GM21526 (cell line): ENCODE measurements at regions not wholly inside any gene's neighbourhood (a gene's known extent, or its start where the extent isn't known, plus 50 kb on each side); places are given as distances from the start of the nearest gene placed in this dataset.

Source experiments
- ATAC-seq: cut with Tn5 transposase; IDR thresholded peaks from one replicate; pipeline ENCODE4 v1.9.1; 2021; ENCODE audit warnings: moderate library complexity; ENCODE audit not compliant: unreplicated experiment, low FRiP score

DNA sequence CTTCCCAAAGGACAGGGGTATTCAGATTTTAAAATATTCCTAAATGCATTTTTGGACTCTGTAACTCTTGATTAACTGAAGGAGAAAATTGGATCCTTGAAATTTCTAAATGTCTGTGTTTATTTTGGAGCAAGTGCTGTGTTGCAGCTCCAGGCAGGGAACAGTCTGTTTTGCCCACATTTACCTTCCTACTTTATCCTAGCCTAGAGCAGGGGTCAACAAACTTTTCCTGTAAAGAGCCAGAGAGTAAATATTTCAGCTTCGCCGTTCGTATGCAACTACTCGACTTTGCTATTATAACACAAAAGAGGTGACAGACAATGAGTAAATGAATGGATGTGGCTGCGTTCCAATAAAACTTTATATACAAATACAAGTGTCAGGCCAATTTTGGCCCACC lies 402.2 kb downstream of the GPATCH2 start:
- no peak for ATAC-seq

DNA sequence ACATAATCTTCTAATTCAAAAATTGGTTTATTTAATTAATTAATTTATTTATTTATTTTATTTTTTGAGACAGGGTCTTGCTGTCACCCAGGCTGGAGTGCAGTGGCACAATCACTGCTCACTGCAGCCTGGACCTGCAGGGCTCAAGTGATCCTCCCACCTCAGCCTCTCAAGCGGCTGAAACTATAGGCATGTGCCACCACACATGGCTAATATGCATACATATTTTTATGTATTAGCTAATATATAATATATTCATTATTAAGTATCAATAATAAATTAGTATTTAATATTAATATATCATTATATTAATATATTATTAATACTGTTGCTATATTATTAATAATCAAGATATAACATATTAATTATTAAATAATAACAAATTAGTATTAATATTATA lies 406.7 kb downstream of the GPATCH2 start:
- no peak for ATAC-seq

DNA sequence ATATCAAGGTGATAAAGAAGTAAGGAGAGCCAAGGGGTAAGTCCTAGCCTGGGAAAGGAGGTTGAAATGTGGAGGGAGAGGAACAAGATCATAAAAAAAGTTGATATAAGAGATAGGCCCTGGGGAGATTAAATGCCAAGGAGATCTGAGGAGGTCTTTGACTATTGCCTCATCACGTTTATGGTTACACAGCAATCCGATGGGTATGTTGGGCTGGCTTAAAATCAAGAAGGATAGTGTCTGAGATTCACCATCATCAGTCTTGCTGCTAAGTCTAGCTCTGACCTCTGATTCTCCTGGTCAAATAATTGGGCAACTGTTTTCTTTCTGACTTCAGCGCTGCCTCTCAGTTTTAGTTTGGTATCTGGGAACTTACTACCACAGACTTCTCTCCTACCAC lies 416.3 kb downstream of the GPATCH2 start:
- ATAC-seq = no peak

DNA sequence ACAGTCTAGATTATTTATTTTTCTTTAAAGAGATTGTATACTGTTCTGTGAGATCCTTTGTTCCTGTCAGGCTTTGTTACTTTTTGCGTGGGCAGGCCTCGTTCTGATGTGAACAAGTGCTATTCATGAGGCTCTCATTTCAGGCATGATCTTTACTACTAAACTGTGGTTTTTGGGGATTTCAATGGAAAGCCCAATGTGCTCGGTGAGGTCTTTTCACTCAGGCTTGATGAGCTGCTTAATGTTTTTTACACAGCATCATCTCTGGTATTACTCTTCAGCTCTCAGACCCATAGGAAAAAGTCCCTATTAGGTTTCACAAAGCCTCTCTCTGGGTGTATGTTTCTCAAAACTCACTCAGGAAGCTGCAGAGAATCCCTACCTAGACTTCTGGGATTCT lies 419.4 kb downstream of the GPATCH2 start:
- no peak for ATAC-seq

DNA sequence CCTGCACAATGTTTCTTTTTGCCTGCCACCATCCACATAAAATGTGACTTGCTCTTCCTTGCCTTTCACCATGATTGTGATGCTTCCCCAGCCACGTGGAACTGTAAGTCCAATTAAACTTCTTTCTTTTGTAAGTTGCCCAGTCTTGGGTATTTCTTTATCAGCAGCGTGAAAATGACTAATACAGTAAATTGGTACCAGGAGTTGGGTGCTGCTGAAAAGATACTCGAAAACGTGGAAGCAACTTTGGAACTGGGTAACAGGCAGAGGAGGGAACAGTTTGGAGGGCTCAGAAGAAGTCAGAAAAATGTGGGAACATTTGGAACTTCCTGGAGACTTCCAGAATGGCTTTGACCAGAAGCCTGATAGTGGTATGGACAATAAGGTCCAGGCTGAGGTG lies 425.3 kb downstream of the GPATCH2 start:
- no peak for ATAC-seq

DNA sequence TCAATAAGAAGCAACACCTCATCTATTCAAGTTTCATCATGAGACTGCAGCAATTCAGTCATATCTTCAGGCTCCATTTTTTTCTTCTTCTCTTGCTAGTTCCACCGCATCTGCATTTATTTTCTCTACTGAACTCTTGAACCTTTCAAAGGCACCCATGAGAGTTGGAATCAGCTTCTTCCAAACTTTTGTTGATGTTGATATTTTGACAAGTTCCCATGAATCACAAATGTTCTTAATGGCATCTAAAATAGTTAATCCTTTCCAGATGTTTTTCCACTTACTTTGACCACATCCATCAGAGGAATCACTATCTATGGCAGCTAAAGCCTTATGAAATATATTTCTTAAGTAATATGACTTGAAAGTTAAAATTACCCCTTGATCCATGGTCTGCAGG lies 434.3 kb downstream of the GPATCH2 start:
- no peak for ATAC-seq

DNA sequence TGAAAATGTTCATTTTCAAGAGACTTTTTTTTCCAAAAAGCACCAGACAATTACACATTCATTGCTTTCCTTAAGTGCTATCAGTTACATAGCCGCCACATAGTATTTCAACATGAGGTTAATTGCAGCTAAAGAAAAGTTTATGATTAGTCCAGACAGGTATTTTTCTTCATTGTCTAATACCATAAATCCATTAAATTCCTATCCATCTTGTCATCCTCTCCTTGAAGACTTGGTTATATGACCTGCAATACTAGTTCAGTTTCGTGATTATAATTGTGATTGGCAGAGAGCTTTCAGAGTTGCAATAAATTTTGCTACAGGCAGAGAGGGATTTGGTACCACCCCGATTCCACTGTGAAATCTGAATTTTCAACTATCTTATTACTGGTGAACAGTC lies 437.7 kb downstream of the GPATCH2 start:
- no peak for ATAC-seq

DNA sequence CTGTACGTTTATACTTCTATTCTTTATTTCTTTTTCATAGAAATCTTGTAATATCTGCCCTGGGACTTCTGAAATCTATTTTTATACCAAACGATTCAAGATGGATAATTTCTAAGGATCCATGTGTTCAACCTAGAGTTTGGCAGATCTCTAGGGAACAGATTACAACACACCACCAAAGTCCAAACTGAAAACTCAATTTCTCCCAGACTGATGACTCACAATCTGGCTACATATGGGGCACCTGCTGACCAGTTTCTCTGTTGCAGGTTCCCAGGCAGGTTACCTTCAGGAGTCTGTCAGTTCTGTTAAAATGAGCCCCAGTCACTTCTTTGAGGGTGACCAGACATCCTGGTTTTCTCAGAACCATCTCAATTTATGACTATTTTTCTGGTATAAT lies 439.4 kb downstream of the GPATCH2 start:
- ATAC-seq = no peak

DNA sequence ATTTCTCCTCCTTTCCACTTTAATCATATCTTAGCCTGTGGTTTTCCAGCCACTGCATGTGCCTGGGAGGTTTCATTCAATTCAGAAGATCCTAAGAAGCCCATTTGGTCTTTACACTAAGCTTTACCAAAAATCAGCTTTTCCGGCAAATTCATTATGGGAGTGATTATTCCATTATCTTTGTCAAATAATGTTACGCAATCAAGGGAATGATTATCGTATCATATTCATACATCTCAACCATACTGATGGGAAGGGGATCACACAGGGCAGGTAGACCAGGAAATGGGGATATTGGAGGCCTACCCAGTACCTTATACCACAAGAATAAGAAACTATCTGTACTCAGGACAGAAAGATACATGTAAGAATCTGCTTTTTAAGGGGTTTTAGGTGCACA lies 440.5 kb downstream of the GPATCH2 start:
- no peak for ATAC-seq

DNA sequence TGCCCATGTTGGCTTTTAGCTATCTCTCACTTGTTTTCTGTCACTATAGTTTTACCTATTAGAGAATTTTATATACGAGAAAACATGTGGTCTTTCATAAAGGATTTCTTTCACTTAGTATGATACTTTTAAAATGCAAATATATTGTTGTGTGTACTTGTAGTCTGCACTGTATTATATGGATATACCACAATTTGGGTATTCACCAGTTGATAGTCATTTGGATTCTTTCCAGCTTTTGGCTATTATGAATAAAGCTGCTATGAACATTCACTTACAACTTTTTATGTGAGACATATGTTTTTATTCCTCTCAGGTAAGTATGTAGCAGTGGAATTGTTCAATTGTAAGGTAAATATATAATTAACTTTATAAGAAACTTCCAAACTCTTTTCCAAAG lies 441.5 kb downstream of the GPATCH2 start:
- ATAC-seq = no peak

DNA sequence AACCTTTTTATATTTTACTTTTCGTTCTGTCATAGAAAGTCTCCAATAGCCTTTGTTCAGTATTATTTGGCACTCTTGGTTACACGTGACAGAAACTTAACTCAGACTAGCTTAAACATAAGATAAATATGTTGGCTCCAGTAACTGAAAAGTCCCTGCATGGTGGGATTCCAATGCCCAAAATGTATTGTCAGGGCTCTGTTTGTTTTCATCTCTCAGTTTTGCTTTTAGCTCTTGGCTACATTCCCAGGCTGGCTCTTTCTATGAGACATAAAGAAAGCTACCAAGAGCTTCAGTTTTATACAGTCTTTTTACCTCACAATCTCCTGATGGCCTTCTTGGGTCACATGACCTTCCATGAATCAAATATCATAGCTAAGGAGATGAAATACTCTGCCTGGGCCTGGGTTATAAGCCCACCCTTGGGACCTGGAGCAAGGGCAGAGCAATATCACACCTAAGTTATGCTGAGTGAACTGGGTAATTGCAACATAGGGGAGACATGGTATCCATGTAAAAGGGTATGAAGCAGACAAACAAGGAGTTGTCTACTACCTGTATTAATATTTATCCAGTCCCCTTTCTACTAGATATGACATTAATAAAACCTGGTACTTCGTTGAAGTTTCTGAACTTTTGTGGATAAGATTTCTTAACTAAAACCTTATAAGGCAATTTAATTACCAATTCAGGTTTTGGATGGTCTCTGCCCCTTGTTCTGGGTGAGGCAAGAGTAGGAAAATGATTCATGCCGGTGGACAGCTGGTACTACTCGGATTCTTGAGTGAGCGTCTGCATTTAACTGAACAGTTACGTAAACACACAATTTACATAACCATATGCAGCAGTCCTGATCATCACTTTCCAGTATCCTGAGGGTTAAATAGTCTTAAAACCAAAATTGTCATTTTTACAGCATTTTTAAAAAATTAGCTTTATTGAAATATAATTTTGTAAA lies 442.3 kb downstream of the GPATCH2 start:
- no peak for ATAC-seq

DNA sequence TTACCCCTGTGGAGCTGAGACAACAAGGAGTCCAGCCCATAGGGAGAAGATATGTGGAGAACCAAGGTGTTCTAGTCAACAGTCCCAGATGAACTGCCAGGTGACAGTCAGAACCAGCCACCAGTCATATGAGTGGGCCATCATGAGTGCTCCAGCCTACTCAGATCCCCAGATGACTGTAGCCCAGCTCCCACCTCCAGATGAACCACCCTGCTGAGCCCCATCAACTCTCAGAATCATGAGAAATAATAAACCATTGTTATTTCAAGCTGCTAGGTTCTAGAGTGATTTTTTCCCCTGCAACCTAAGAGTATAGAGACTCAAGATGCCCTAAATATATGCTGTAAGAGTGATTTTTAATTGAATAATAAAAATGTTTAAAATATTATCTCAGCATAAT lies 444.2 kb downstream of the GPATCH2 start:
- ATAC-seq = no peak

DNA sequence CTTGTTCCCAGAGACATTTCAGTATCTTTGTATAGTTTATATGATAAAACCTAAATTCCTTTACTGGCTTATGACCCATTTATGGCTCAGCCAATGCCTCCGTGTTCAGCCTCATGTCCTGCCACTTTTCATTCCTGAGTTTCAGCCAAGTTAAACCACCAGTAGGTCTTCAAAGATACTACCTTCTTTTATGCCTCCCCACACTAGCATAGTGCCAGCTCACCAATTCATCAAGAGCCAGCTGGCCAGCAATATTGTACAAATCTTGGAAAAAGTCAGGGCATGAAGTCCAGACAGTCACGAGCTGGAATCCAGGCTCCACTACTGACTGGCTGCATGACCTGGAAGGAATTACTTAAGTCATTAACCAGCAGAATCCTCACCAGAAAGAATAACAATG lies 446.0 kb downstream of the GPATCH2 start:
- no peak for ATAC-seq

DNA sequence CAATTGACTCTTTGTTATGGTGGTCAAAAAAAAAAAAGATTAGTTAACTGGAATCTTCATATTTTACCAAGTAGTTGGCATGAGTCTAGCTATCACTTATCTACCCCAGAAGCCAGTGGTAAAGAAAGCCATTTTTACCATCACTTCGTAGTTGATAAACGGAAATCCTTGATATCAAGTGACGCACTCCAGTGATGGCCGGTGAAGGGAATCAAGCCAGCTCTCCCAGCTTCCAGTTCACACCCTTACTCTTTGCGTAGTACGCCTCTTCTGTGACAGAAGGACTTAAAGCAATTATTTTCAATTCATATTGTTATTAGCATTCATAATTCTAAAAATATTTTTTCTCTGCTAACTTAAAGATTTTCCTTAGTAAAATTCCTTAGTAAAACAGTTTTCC lies 447.9 kb downstream of the GPATCH2 start:
- no peak for ATAC-seq

DNA sequence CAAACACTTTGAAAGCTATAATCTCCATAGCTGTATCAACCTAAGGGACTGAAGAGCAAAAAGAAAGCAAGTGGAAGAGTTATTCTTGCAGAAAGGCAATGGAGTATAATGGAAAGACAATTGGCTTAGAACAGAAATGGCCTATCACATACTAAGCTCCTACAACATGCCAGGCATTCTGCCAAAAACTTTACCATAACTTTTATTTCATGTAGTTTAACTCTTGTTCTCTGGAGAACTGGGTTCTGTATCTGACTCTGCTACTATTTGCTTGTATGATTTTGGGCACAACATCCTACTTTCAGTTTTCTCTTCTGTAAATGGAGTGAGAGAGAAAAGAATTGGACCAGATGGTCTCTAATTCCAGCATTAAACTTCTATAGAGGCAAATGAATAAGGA lies 449.1 kb downstream of the GPATCH2 start:
- no peak for ATAC-seq

DNA sequence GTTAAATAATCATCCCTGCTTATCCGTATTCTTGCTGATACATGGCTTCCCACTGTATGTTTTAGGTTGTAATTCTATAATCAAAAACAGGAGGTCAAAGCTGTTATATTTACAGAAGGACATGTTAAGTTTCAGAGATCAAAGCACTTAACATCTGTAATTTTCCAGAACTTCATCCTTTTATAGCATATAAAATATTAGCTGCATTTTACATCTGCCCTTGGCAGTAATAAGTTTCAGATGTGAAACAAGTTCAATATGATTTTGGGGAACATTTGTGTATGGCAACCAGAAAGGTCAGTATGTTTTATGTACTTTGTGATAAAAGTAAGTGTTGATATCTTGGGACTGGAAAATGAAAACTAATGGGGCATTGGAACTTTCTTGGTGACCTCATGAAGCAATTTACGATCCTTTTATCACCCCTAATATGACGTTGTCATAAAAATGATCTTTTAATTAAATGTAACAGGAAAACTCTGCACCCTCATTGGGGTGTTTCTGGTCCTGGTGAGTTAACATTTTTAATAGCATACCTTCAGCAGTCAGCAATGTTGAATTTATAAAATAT lies 449.6 kb downstream of the GPATCH2 start:
- no peak for ATAC-seq

DNA sequence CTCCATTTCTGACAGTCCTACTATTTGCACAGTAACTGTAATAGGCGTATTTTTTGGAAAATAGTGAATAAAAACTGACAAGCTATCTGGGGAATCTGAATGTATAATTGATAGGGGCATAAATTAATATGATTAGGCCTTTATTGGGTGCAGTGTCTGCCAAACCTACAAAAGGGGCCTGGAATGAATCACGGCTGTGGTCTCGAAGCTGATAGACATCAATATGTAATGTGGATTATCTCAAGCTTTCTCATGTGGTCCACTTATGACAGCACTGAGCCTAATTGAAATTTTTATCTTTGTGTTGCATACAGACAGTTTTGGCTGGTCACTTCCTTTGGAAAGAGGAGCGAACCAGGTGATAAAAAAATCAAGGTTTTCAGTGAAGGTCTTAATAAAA lies 450.4 kb downstream of the GPATCH2 start:
- no peak for ATAC-seq

DNA sequence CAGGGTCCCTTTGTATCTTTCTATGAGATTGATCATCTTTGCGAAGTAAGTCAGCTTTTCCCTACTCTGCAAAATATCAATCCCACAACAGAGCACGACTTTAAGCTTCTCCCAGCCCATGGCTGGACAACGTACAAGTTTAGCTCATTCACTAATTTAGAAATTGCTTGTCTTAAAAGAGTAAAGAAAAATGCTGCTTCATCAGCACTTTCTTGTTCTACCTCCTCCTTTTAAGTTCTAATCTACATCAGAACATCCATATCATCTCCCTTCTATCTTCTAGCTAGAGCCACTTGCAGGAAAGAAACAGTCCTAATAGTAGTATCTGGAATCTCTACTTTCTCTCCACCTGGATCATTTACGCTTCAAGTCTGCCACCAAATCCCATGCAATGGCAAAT lies 441.2 kb upstream of the ESRRG start:
- no peak for ATAC-seq

DNA sequence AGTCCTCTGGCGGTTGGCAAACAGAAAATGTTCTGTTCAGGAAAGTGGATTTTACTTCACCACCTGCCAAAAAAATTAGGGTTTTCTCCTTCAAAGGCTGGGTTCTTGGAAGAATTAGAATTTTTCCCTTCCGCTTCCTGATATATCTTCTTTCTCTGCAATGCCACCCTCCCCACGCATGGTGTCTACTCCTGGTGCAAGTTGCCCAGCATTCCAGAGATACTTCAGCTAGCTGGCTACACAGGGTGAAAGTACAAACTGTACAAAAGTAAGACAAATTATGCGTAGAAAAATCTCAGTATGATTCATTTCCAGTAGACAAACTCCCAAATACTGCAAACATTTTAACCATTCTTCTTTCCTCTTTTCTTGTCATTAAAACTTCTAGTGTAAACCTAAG lies 430.1 kb upstream of the ESRRG start:
- ATAC-seq = no peak

DNA sequence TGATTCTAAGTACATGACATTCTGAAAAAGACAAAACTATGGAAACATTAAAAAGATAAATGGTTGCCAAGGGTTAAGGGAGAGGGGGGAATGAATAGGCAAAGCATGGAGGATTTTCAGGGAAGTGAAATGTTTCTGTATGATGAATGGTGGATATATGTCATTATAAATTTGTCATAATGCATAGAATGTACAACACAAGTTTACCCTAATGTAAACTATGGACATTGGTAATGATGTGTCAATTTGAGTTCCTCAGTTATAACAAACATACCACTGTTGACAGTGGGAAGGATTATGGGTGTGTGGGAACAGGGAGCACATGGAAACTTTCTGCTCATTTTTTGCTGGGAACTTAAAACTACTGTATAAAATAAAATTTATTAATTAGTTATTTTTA lies 427.1 kb upstream of the ESRRG start:
- no peak for ATAC-seq

DNA sequence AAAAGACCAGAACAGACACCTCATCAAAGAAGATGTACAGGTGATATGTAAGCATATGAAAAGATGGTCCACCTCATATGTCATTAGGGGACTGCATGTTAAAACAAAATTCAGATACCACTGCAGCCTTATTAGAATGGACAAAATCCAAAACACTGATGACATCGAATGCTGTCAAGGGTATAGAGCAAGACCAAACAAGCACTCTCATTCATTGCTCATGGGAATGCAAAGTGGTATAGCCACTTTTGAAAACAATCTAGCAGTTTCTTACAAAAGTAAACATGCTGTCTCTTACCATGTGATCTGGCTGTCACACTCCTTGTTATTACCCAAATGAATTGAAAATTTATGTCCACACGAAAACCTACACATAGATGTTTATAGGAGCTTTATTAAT lies 426.6 kb upstream of the ESRRG start:
- no peak for ATAC-seq

DNA sequence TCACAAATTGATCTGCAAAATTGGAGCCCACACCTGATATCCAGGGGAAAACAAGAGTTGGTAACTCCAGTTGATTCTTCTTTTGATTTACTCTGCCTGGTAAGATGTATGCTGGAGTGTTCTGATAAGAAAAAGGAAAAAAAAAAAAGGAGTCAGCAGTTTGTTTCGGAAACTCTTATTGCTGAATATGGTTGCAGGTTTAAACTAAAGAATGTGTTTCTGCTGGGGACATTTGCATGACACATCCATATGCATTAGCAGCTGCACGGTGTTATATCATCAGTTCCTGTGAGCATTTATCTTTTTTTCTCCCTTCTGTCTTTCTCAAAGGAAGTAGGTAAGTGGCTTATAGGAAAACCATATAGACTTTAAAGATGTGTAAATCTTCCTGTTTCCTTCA lies 418.5 kb upstream of the ESRRG start:
- no peak for ATAC-seq
